HEK293 (cell line): ENCODE measurements at regions not wholly inside any gene's neighbourhood (a gene's known extent, or its start where the extent isn't known, plus 50 kb on each side); places are given as distances from the start of the nearest gene placed in this dataset.

Experiments
- CTCF ChIA-PET: fragments of 350-600 bp; formaldehyde crosslinking; extraction: SDS; loops from one replicate; lab custom pipeline; 2021; ENCODE audit warnings: antibody characterized with exemption; lab: Yijun Ruan, JAX
- POLR2A ChIA-PET: fragments of 300-600 bp; formaldehyde crosslinking; extraction: SDS; loops from one replicate; lab custom pipeline; 2020; ENCODE audit warnings: antibody characterized with exemption, inconsistent platforms; lab: Yijun Ruan, JAX
- H3K27ac ChIP-seq: fragments of 200-500 bp; sonication (Bioruptor generic); 2 replicates; pipeline ENCODE4 v1.5.1; 2014; ENCODE audit warnings: low read depth, low read length, control low read depth, inconsistent platforms; ENCODE audit errors: extremely low read depth
- H3K36me3 ChIP-seq, 2 experiments: fragments of 200-500 bp in 1 of 2; sonication (Bioruptor generic) in 1 of 2; 1 replicate in 1 of 2; 2 replicates in 1 of 2; pipeline ENCODE4 v1.5.1; 2014 to 2017; ENCODE audit warnings: inconsistent platforms in 2 of 2, low read length in 2 of 2; ENCODE audit not compliant: control insufficient read depth in 2 of 2, insufficient read depth in 1 of 2
- H3K4me1 ChIP-seq: fragments of 200-500 bp; sonication (Bioruptor generic); 2 replicates; pipeline ENCODE4 v1.5.1; 2014; ENCODE audit warnings: mild to moderate bottlenecking, low read length, inconsistent platforms; ENCODE audit not compliant: control insufficient read depth, insufficient read depth
- H3K4me3 ChIP-seq: 2 replicates; pipeline ENCODE4 v1.5.1; 2011; ENCODE audit warnings: low read depth, mild to moderate bottlenecking, control low read depth, low read length, moderate library complexity
- H3K9me3 ChIP-seq: fragments of 200-500 bp; sonication (Bioruptor generic); 2 replicates; pipeline ENCODE4 v1.5.1; 2014; ENCODE audit warnings: low read depth, low read length, inconsistent platforms; ENCODE audit not compliant: control insufficient read depth, insufficient read depth
- EGR2 ChIP-seq: fragments of 450-650 bp; formaldehyde crosslinking; IDR thresholded peaks from 2 replicates; pipeline ENCODE4 v1.5.1; 2016; ENCODE audit warnings: low read depth, missing biosample characterization, missing genetic modification characterization
- KLF16 ChIP-seq: fragments of 450-650 bp; formaldehyde crosslinking; IDR thresholded peaks from 2 replicates; pipeline ENCODE4 v1.5.1; 2017; ENCODE audit warnings: missing biosample characterization, missing genetic modification characterization
- OSR2 ChIP-seq: fragments of 450-650 bp; formaldehyde crosslinking; IDR thresholded peaks from 2 replicates; pipeline ENCODE4 v1.5.1; 2016; ENCODE audit warnings: missing biosample characterization, missing genetic modification characterization
- PRDM1 ChIP-seq: fragments of 450-650 bp; formaldehyde crosslinking; IDR thresholded peaks from 2 replicates; pipeline ENCODE4; 2016; ENCODE audit warnings: missing biosample characterization, missing genetic modification characterization
- SCRT2 ChIP-seq: fragments of 450-650 bp; formaldehyde crosslinking; IDR thresholded peaks from 2 replicates; pipeline ENCODE4 v1.5.1; 2016; ENCODE audit warnings: missing biosample characterization, missing genetic modification characterization
- ZFHX2 ChIP-seq: fragments of 450-650 bp; formaldehyde crosslinking; conservative IDR thresholded peaks from 2 replicates; pipeline ENCODE4 v1.5.1; 2016; ENCODE audit warnings: missing biosample characterization, missing genetic modification characterization
- ZFP37 ChIP-seq: fragments of 450-650 bp; formaldehyde crosslinking; IDR thresholded peaks from 2 replicates; pipeline ENCODE4 v1.5.1; 2016; ENCODE audit warnings: missing biosample characterization, missing genetic modification characterization
- ZFP41 ChIP-seq: fragments of 450-650 bp; formaldehyde crosslinking; IDR thresholded peaks from 2 replicates; pipeline ENCODE4 v1.5.1; 2016; ENCODE audit warnings: missing biosample characterization, missing genetic modification characterization, borderline replicate concordance
- ZNF121 ChIP-seq: fragments of 450-650 bp; formaldehyde crosslinking; IDR thresholded peaks from 2 replicates; pipeline ENCODE4 v1.5.1; 2016; ENCODE audit warnings: missing biosample characterization, missing genetic modification characterization
- ZNF248 ChIP-seq: fragments of 450-650 bp; formaldehyde crosslinking; IDR thresholded peaks from 2 replicates; pipeline ENCODE4 v1.5.1; 2017; ENCODE audit warnings: missing biosample characterization, missing genetic modification characterization
- ZNF366 ChIP-seq: fragments of 450-650 bp; formaldehyde crosslinking; conservative IDR thresholded peaks from 2 replicates; pipeline ENCODE4 v1.5.1; 2016; ENCODE audit warnings: missing biosample characterization, missing genetic modification characterization
- ZNF544 ChIP-seq: fragments of 450-650 bp; formaldehyde crosslinking; IDR thresholded peaks from 2 replicates; pipeline ENCODE4 v1.5.0; 2017; ENCODE audit warnings: missing biosample characterization, missing genetic modification characterization
- ZNF624 ChIP-seq: fragments of 450-650 bp; formaldehyde crosslinking; IDR thresholded peaks from 2 replicates; pipeline ENCODE4 v1.5.1; 2017; ENCODE audit warnings: missing biosample characterization, missing genetic modification characterization
- ZNF660 ChIP-seq: fragments of 450-650 bp; IDR thresholded peaks from 2 replicates; pipeline ENCODE4 v1.5.1; 2018; ENCODE audit warnings: missing biosample characterization, mild to moderate bottlenecking, missing genetic modification characterization
- ZNF692 ChIP-seq: fragments of 450-650 bp; formaldehyde crosslinking; IDR thresholded peaks from 2 replicates; pipeline ENCODE4 v1.5.1; 2016; ENCODE audit warnings: missing biosample characterization, missing genetic modification characterization
- ZNF768 ChIP-seq: fragments of 450-650 bp; formaldehyde crosslinking; IDR thresholded peaks from 2 replicates; pipeline ENCODE4 v1.5.1; 2018; ENCODE audit warnings: missing biosample characterization, mild to moderate bottlenecking, missing genetic modification characterization
- ZNF791 ChIP-seq: fragments of 450-650 bp; formaldehyde crosslinking; IDR thresholded peaks from 2 replicates; pipeline ENCODE4 v1.5.1; 2016; ENCODE audit warnings: missing biosample characterization, missing genetic modification characterization
- TF ChIP-seq, protein P1 (sequence below): fragments of 450-650 bp; formaldehyde crosslinking; IDR thresholded peaks from 2 replicates; pipeline ENCODE4 v1.5.1; 2017; ENCODE audit warnings: missing biosample characterization, mild to moderate bottlenecking, missing genetic modification characterization, moderate library complexity
- TF ChIP-seq, protein P2 (sequence below): fragments of 450-650 bp; formaldehyde crosslinking; IDR thresholded peaks from 2 replicates; pipeline ENCODE4 v1.5.1; 2016; ENCODE audit warnings: missing biosample characterization, missing genetic modification characterization

GRCh38 chr1:31509124-31510072 lies 66.9 kb upstream of the TINAGL1 start:
- CTCF ChIA-PET = interaction anchor here (0.6 to 2.5 kb wide), 2 partner anchors 8 to 70 kb away, joined by 3 to 13 read pairs; no protein-coding TSS in a partner anchor
- H3K4me3 ChIP-seq = no peak overlapping the region
- no peak overlapping the region for H3K27ac ChIP-seq
- no peaks in the 10 kb centered on the region for H3K9me3 ChIP-seq
- TF ChIP-seq ZNF768 (tag by site-specific recombination) (no peak), ZNF366 (tag by site-specific recombination) (peak; percentile 56; the same call in 1 of the 2 replicates), ZNF121 (tag by site-specific recombination) (no peak), ZFP41 (no peak), ZFHX2 (0 out of 2 replicates have a peak, but pooled peaks have one; percentile 38), PRDM1 (tag by site-specific recombination) (peak; percentile 98), EGR2 (tag by site-specific recombination) (peak; percentile 34; the same call in 1 of the 2 replicates)
- TF ChIP-seq, all 188 proteins: peak for 4
- Histone ChIP-seq H3K36me3 (no peaks in the 10 kb centered on the region), H3K4me1 (no peaks in the 10 kb centered on the region)
- POLR2A ChIA-PET = no interaction called here

- TF ChIP-seq ZFP37 = no peak
- no peak for TF ChIP-seq ZNF791 (tag by site-specific recombination)
- TF ChIP-seq, protein P1, sequence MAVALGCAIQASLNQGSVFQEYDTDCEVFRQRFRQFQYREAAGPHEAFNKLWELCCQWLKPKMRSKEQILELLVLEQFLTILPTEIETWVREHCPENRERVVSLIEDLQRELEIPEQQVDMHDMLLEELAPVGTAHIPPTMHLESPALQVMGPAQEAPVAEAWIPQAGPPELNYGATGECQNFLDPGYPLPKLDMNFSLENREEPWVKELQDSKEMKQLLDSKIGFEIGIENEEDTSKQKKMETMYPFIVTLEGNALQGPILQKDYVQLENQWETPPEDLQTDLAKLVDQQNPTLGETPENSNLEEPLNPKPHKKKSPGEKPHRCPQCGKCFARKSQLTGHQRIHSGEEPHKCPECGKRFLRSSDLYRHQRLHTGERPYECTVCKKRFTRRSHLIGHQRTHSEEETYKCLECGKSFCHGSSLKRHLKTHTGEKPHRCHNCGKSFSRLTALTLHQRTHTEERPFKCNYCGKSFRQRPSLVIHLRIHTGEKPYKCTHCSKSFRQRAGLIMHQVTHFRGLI = no peak
- no peak for TF ChIP-seq KLF16 (tag by site-specific recombination)
- no peak for TF ChIP-seq ZNF544 (tag by site-specific recombination)
- TF ChIP-seq ZNF624 (tag by site-specific recombination) = no peak
- no peak for TF ChIP-seq SCRT2 (tag by site-specific recombination)
- TF ChIP-seq ZNF692 (tag by site-specific recombination) = no peak
- no peak for TF ChIP-seq ZNF248 (tag by site-specific recombination)
- no peak for TF ChIP-seq ZNF660 (tag by site-specific recombination)
- TF ChIP-seq, protein P2, sequence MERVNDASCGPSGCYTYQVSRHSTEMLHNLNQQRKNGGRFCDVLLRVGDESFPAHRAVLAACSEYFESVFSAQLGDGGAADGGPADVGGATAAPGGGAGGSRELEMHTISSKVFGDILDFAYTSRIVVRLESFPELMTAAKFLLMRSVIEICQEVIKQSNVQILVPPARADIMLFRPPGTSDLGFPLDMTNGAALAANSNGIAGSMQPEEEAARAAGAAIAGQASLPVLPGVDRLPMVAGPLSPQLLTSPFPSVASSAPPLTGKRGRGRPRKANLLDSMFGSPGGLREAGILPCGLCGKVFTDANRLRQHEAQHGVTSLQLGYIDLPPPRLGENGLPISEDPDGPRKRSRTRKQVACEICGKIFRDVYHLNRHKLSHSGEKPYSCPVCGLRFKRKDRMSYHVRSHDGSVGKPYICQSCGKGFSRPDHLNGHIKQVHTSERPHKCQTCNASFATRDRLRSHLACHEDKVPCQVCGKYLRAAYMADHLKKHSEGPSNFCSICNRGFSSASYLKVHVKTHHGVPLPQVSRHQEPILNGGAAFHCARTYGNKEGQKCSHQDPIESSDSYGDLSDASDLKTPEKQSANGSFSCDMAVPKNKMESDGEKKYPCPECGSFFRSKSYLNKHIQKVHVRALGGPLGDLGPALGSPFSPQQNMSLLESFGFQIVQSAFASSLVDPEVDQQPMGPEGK = no peak
- TF ChIP-seq OSR2 (tag by site-specific recombination) = no peak
- POLR2A ChIA-PET = no interaction called here
- Histone ChIP-seq H3K27ac (no peak overlapping the region), H3K36me3 (no peaks in the 10 kb centered on the region), H3K4me3 (no peak overlapping the region), H3K9me3 (no peaks in the 10 kb centered on the region), H3K4me1 (no peaks in the 10 kb centered on the region)
- CTCF ChIA-PET = interaction anchor here (2.5 kb wide), 1 partner anchor 9 kb away, joined by 13 read pairs; no protein-coding TSS in a partner anchor
Measured at GRCh38 chr1:31510304-31510703, 66.0 kb upstream of the TINAGL1 start.
